Heart right ventricle (tissue), 16 donors: ENCODE measurements at regions not wholly inside any gene's neighbourhood (a gene's known extent, or its start where the extent isn't known, plus 50 kb on each side); places are given as distances from the start of the nearest gene placed in this dataset.
A peak's percentile ranks its signal among the peaks of the same experiment; 100 is the strongest.

Experiments used
- ATAC-seq, 8 donors: fragments of 200-7000 bp; cut with Tn5 transposase; one replicate each; pipeline ENCODE4 v1.9.1; 2020; ENCODE audit warnings: mild to moderate bottlenecking in 8 of 8, moderate library complexity in 8 of 8, moderate number of reproducible peaks in 1 of 8
- DNase-seq, 2 donors: peaks; one replicate each; pipeline ENCODE4 v3.0.0-alpha.2; 2020
- H3K27ac ChIP-seq, 10 donors: fragments of 200-600 bp; sonication (generic) in 2 of 10; one replicate each; pipeline versions ENCODE4 v1.5.0 to v1.8.0; 2020 to 2022; ENCODE audit warnings: mild to moderate bottlenecking in 3 of 10
- H3K27me3 ChIP-seq, 7 donors: fragments of 200-600 bp; one replicate each; pipeline ENCODE4 v1.8.0; 2021 to 2022; ENCODE audit warnings: mild to moderate bottlenecking in 2 of 7
- H3K36me3 ChIP-seq, 9 donors: fragments of 200-600 bp; sonication (generic) in 1 of 9; one replicate each; pipeline versions ENCODE4 v1.5.0 to v1.8.0; 2020 to 2022; ENCODE audit warnings: mild to moderate bottlenecking in 2 of 9
- H3K4me1 ChIP-seq, 9 donors: fragments of 200-600 bp; sonication (generic) in 1 of 9; one replicate each; pipeline versions ENCODE4 v1.5.0 to v1.8.0; 2020 to 2022; ENCODE audit warnings: mild to moderate bottlenecking in 4 of 9
- H3K4me3 ChIP-seq, 10 donors: fragments of 200-600 bp; sonication (generic) in 2 of 10; one replicate each; pipeline versions ENCODE4 v1.5.0 to v1.8.0; 2020 to 2022; ENCODE audit warnings: mild to moderate bottlenecking in 7 of 10, moderate library complexity in 2 of 10
- H3K9me3 ChIP-seq, 11 donors: fragments of 200-600 bp in 10 of 11; sonication (generic) in 2 of 11; one replicate each; pipeline versions ENCODE4 v1.5.0 to v1.8.0; 2013 to 2022; ENCODE audit warnings: mild to moderate bottlenecking in 2 of 11, control low read depth in 1 of 11, moderate library complexity in 1 of 11
- WGBS, 2 donors: extraction: QIAGEN DNeasy Blood & Tissue Kit; methylation state at CpG; one replicate each; pipeline ENCODE4 v1.1.7; 2013; ENCODE audit warnings: inconsistent platforms in 1 of 2; 5-methylcytosine and 5-hydroxymethylcytosine counted together
- intact Hi-C, 10 donors: fragments of 100-400 bp; cut with DNase I; formaldehyde crosslinking; loops; one replicate each; pipeline versions ENCODE4 v1.11.1 to v1.14.2; 2022
- TF ChIP-seq, protein P1 (sequence below), 9 donors: fragments of 200-600 bp; sonication (generic) in 2 of 9; IDR thresholded peaks; one replicate each; pipeline versions ENCODE4 v1.5.0 to v1.8.0; 2021 to 2022; ENCODE audit warnings: antibody characterized with exemption in 9 of 9, mild to moderate bottlenecking in 5 of 9, moderate library complexity in 1 of 9
- donor health status: Arrhythmogenic right ventricular cardiomyopathy.
- donor health status: ischemic (EF 13 %, LVEDD 7.1; RV severe dilation, severe dysfunction).
- donor health status: healthy with polysubstance abuse.
- donor health status: DM: no; HTN: yes; CAD: no.
- donor health status: DM: no; HTN: no; CAD: no.
- donor health status: ischemic (EF 25% LVEDD 6.9; RV normal size, moderate dysfunction).
- donor health status: ischemic (EF 25% LVEDD 5.7; RV mildly dilated, moderate dysfunction).
- donor health status: healthy.
- donor health status: DM: yes; HTN: yes; CAD: no.
- donor health status: Ischemic cardiomyopathy.
- donor health status: ischemic (EF 35%, LVEDD 5.7; RV mildly dilated, moderate dysfunction).
- donor health status: nonischemic (EF 11% LVEDD 7.7; RV severe dilation, severe dysfunction).
- donor health status: DM: yes; HTN: yes; CAD: no.
- donor health status: PGD.
- donor health status: ischemic (EF 29% LVEDD 5.4; RV normal size, mild dysfunction).
- donor health status: nonischemic (EF 23%, LVEDD 6.1; RV moderate dilation, normal function).

DNA sequence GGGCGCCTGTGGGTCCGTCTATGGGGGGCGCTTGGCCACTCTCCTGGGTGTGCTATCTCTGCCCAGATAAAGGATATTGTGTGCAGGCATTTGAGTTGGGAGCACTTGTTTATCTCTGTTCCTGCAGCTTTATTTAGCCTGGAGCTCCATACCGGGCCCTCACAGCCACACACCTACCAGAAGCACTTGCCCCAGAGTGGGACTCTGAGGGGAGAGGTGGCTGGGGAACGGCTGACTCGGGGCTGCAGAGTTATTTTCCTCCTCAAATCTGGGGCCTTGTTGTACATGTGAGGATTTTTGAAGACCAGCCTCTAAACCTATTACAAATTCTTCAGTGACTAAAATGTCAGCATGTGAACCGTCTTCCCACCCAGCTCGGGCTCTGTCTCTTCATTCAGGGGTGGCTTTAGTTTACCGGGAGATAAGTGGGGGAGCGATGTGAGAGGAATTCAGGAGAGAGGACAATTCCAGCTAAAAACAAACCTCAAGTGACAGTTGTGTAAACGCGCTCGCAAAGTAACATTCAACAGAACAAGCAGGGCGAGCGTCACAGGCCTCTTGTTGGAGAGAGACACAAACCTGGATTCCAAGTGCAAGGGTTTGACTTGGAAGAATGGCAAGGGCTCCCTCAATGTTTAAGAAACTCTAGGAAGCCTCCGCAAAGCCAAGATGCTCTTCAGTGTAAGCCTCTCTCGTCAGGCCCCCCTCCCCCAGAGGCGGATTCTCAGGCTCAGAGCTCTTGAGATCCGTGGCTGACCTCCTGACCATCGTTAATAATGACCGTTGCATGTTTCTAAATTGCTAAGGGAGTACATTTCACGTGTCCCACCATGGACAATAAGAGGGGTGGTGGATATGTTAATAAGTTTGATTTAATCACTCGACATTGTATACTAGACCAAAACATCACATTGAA, 548.9 kb downstream of the QKI start:
- H3K4me3 ChIP-seq: no peak overlapping the region
- H3K9me3 ChIP-seq: no peaks in the 10 kb centered on the region
- peak overlapping the region; percentile 69 to 94 (median 90) for H3K27ac ChIP-seq
- ATAC-seq (peak; percentile 45 to 79 (median 73)), DNase-seq (peak in 1 of 2 donors; percentile 39)
- no peaks in the 10 kb centered on the region for H3K36me3 ChIP-seq
- no peaks in the 10 kb centered on the region for H3K27me3 ChIP-seq
- TF ChIP-seq, protein P1, sequence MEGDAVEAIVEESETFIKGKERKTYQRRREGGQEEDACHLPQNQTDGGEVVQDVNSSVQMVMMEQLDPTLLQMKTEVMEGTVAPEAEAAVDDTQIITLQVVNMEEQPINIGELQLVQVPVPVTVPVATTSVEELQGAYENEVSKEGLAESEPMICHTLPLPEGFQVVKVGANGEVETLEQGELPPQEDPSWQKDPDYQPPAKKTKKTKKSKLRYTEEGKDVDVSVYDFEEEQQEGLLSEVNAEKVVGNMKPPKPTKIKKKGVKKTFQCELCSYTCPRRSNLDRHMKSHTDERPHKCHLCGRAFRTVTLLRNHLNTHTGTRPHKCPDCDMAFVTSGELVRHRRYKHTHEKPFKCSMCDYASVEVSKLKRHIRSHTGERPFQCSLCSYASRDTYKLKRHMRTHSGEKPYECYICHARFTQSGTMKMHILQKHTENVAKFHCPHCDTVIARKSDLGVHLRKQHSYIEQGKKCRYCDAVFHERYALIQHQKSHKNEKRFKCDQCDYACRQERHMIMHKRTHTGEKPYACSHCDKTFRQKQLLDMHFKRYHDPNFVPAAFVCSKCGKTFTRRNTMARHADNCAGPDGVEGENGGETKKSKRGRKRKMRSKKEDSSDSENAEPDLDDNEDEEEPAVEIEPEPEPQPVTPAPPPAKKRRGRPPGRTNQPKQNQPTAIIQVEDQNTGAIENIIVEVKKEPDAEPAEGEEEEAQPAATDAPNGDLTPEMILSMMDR (IDR thresholded peaks at IDR 0.05): no peak
- intact Hi-C loops: loop anchor here in 9 of 10 donors (2.0 to 10.0 kb wide), 10 partner anchors 135 to 789 kb away; no protein-coding TSS in a partner anchor
- WGBS, 2 donors: 49 to 66% methylated on average over 23 of the region's 23 CpGs
- peaks cover 0 to 66% (median 33%) of the 10 kb centered on the region in 9 donors for H3K4me1 ChIP-seq

DNA sequence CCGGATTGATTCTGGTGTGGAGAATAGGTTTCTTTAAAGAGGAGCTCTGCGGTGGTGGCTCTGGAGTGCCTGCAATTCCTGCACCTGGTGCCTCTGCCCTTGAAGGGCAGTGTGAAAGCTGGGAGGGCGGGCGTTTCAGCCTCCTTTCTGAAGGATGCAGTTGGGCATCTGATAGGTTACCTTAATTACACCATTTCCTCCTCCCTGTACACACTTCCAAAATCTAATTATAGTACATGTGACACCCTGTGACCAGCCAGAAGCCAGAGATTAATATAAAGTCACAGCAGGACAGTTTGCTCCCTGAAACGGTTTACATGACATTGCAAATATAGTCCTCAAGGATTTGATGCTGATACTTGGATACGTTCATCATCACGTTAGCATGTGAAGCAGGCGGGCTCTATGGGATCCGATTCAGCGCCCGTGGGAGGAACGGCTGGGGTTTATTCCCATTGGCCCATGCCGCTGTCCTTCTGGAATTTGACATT, 548.2 kb downstream of the QKI start:
- TF ChIP-seq, protein P1 (IDR thresholded peaks at IDR 0.05): no peak
- Histone ChIP-seq H3K4me1 (peaks cover 0 to 69% (median 33%) of the 10 kb centered on the region in 9 donors), H3K36me3 (no peaks in the 10 kb centered on the region), H3K27me3 (no peaks in the 10 kb centered on the region), H3K27ac (peak overlapping the region; percentile 74 to 94 (median 90)), H3K4me3 (peak overlapping the region in 3 of 10 donors; percentile 11 to 20 (median 18)), H3K9me3 (no peaks in the 10 kb centered on the region)
- ATAC-seq: peak; percentile 60 to 88 (median 78)
- 41 to 66% methylated on average over 13 of the region's 13 CpGs for WGBS, 2 donors
- peak; percentile 59 to 78 for DNase-seq
- intact Hi-C loops: loop anchor here in 9 of 10 donors (2.0 to 10.0 kb wide), 9 partner anchors 142 to 788 kb away; no protein-coding TSS in a partner anchor

DNA sequence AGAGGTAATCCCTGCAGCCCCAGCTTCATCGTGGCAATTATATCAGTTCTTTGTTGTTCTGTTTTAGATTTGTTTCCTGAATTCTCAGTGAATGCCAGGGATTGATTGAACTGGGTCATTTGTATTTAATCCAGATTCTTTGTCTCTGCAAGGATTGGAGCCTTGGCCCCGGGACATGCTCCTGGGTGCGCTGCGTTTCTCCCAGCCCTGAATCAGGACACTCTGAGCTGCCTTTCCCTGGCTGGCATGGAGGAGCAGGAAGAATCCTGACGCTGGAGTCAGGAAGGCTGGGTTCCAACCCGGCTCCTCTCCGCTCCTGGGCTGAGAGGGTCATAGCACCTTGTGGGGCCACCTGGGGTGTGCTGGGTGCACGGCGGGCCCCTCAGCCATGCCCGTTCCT, 545.6 kb downstream of the QKI start:
- DNase-seq (no peak), ATAC-seq (no peak)
- WGBS, 2 donors: 62 to 69% methylated on average over 10 of the region's 10 CpGs
- intact Hi-C loops: loop anchor here in 7 of 10 donors (2.0 to 10.0 kb wide), 7 partner anchors 145 to 785 kb away; partner anchors contain the start of gene QKI (in 1 of the 7)
- no peaks in the 10 kb centered on the region for H3K27me3 ChIP-seq
- TF ChIP-seq, protein P1 (IDR thresholded peaks at IDR 0.05): no peak
- H3K36me3 ChIP-seq: no peaks in the 10 kb centered on the region
- peak overlapping the region; percentile 9 to 94 (median 87) for H3K27ac ChIP-seq
- H3K4me3 ChIP-seq: no peak overlapping the region
- H3K4me1 ChIP-seq: peaks cover 0 to 64% (median 26%) of the 10 kb centered on the region in 9 donors
- no peaks in the 10 kb centered on the region for H3K9me3 ChIP-seq

DNA sequence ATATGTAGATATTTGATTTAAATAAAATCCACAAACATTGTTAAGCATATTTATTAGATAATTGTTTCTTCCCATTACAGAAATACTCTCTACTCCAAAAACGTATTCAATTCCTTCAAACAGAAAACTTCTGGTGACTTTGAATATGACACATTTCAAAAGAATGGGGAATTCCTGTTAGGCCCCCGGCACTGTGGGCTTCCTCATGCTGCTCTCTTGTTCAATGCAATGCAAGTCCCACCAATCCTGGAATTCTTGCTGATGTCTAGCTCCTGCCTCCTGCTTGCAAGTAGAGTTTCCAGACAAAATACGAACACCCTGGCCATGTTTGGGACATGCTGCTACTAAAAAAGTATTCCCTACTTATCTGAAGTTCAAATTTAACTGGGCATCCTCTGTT, 544.1 kb downstream of the QKI start:
- Histone ChIP-seq H3K4me3 (no peak overlapping the region), H3K36me3 (no peaks in the 10 kb centered on the region), H3K27me3 (peaks cover 0 to 3% (median 0%) of the 10 kb centered on the region in 7 donors), H3K4me1 (peaks cover 0 to 57% (median 25%) of the 10 kb centered on the region in 9 donors), H3K27ac (peak overlapping the region in 6 of 10 donors; percentile 34 to 94 (median 93)), H3K9me3 (no peaks in the 10 kb centered on the region)
- DNase-seq (no peak), ATAC-seq (no peak)
- WGBS, 2 donors: 63 to 64% methylated on average over 3 of the region's 3 CpGs
- intact Hi-C loops: loop anchor here (5.0 to 10.0 kb wide), 16 partner anchors 211 to 969 kb away; no protein-coding TSS in a partner anchor
- TF ChIP-seq, protein P1 (IDR thresholded peaks at IDR 0.05): no peak
